Karpas-422 (cell line): ENCODE measurements at regions not wholly inside any gene's neighbourhood (a gene's known extent, or its start where the extent isn't known, plus 50 kb on each side); places are given as distances from the start of the nearest gene placed in this dataset.

Source experiments
- DNase-seq: peaks from one replicate; pipeline ENCODE4 v3.0.0-alpha.2; 2015
- H2AFZ ChIP-seq: fragments of 200-600 bp; sonication (generic); 2 replicates; pipeline ENCODE4 v1.6.1; 2014; ENCODE audit warnings: antibody characterized with exemption, low read length, mixed read lengths
- H3K27ac ChIP-seq: fragments of 200-600 bp; sonication (generic); 2 replicates; pipeline ENCODE4 v1.5.1; 2014; ENCODE audit warnings: mild to moderate bottlenecking, low read length, moderate library complexity
- H3K27me3 ChIP-seq: fragments of 200-600 bp; sonication (generic); 2 replicates; pipeline ENCODE4 v1.6.1; 2014; ENCODE audit warnings: low read length, mixed read lengths
- H3K36me3 ChIP-seq: fragments of 200-600 bp; sonication (generic); 2 replicates; pipeline ENCODE4 v1.6.1; 2014; ENCODE audit warnings: low read length, mixed read lengths; ENCODE audit not compliant: insufficient read depth
- H3K4me1 ChIP-seq: fragments of 200-600 bp; sonication (generic); 2 replicates; pipeline ENCODE4 v1.6.1; 2014; ENCODE audit warnings: mild to moderate bottlenecking, low read length, mixed read lengths
- H3K4me2 ChIP-seq: fragments of 200-600 bp; sonication (generic); 2 replicates; pipeline ENCODE4 v1.6.1; 2014; ENCODE audit warnings: low read length, low read depth, mild to moderate bottlenecking; ENCODE audit not compliant: poor library complexity, severe bottlenecking
- H3K4me3 ChIP-seq: fragments of 200-600 bp; sonication (generic); 2 replicates; pipeline ENCODE4 v1.5.1; 2014; ENCODE audit warnings: mild to moderate bottlenecking, antibody characterized with exemption, low read length, mixed read lengths
- H3K79me2 ChIP-seq: fragments of 200-600 bp; sonication (generic); 2 replicates; pipeline ENCODE4 v1.6.1; 2014; ENCODE audit warnings: mild to moderate bottlenecking, low read length, mixed read lengths
- H3K9ac ChIP-seq: fragments of 200-600 bp; sonication (generic); 2 replicates; pipeline ENCODE4 v1.6.0; 2014; ENCODE audit warnings: low read length
- H3K9me2 ChIP-seq: fragments of 200-600 bp; sonication (generic), shearing (Covaris generic); replicated peaks from 2 replicates; pipeline ENCODE4 v1.6.0; 2014; ENCODE audit warnings: mild to moderate bottlenecking, low read length, moderate library complexity; ENCODE audit not compliant: insufficient read depth
- H3K9me3 ChIP-seq: fragments of 300-700, 200-600 bp; sonication (generic); 2 replicates; pipeline ENCODE4 v1.6.1; 2014; ENCODE audit warnings: low read length, mixed read lengths
- H4K20me1 ChIP-seq: fragments of 200-600 bp; sonication (generic); 2 replicates; pipeline ENCODE4 v1.6.1; 2014; ENCODE audit warnings: mild to moderate bottlenecking, antibody characterized with exemption, low read length, low read depth; ENCODE audit not compliant: insufficient read depth

DNA sequence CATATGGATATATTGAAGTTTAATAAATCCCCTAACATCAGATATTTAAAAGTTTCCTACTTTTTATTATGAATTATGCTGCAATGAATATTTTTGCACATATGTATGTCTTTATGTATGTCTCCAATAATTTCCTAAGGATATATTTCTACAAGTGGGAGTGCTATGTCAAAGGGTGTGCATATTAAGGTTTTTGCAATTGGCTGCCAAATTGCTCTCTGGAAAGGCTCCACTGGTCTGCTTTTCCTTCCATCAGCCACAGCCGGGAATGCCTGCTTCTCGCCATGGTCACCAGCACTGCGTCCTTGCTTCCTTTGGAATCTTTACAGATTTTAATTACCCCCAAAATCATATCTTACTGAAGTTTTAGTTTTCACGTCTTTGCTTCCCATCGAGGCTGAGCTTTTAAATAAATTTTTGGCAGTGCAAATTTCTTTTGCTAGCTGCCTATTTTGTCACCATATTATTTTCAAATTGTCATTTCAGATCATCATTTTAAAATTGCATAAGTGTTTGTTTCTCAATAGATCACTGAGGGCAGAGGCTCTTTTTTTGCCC is 221.7 kb downstream of the SNX19 start:
- no peaks in the 10 kb centered on the region for H3K9me2 ChIP-seq
- no peak overlapping the region for H3K9ac ChIP-seq
- H3K79me2 ChIP-seq, result no peaks in the 10 kb centered on the region
- H3K27me3 ChIP-seq, result no peaks in the 10 kb centered on the region
- no peak overlapping the region for H3K4me2 ChIP-seq
- H3K36me3 ChIP-seq, result no peaks in the 10 kb centered on the region
- DNase-seq, result no peak
- H3K27ac ChIP-seq, result no peak overlapping the region
- no peaks in the 10 kb centered on the region for H3K9me3 ChIP-seq
- no peak overlapping the region for H2AFZ ChIP-seq
- no peak overlapping the region for H3K4me3 ChIP-seq
- H3K4me1 ChIP-seq, result no peaks in the 10 kb centered on the region
- no peaks in the 10 kb centered on the region for H4K20me1 ChIP-seq

DNA sequence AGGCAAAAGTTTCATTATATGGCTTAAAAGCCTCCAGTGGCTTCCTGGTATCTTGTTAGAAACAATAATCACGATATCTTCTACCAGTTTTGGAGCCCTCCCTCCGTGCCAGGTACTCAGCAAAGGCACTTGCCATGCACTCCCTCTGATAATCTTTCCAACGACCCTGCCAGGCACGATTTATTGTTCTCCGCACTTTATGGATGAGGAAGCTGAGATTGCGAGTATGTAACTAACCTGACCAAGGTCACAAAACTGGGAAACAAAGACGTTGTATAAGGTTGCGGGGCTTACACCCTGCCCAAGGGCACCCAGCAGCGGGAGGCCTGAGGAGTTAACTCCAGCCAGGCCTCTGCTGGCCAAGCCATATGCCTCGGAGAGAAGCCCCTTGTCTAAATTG is 218.1 kb downstream of the SNX19 start:
- Histone ChIP-seq H3K4me2 (no peak overlapping the region), H3K36me3 (no peaks in the 10 kb centered on the region), H3K9ac (no peak overlapping the region), H3K4me1 (no peaks in the 10 kb centered on the region), H2AFZ (no peak overlapping the region), H4K20me1 (no peaks in the 10 kb centered on the region), H3K9me3 (no peaks in the 10 kb centered on the region), H3K4me3 (no peak overlapping the region), H3K9me2 (no peaks in the 10 kb centered on the region), H3K79me2 (no peaks in the 10 kb centered on the region), H3K27ac (no peak overlapping the region), H3K27me3 (no peaks in the 10 kb centered on the region)
- DNase-seq, result no peak

DNA sequence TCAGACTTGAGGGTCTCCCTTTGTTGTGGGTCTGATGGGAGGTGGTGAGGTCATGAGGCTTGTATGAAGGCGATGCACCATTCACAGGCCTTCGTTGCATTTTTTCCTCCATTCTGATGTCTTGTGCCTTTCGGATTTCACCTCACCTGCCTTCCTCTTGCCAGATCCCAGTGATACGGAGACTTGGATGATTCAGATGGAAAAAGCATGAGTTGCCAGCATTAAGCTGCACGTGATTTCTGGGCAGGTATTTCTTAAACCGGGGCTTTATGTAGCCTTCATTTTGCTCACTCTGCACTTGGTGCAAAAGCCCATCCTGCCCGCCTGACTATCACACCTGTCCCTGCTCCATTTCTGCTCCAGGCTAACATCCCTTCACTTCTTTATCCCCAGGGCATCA is 216.7 kb downstream of the SNX19 start:
- Histone ChIP-seq H3K27me3 (no peaks in the 10 kb centered on the region), H2AFZ (no peak overlapping the region), H3K9me2 (no peaks in the 10 kb centered on the region), H4K20me1 (no peaks in the 10 kb centered on the region), H3K79me2 (no peaks in the 10 kb centered on the region), H3K4me3 (no peak overlapping the region), H3K27ac (no peak overlapping the region), H3K4me2 (no peak overlapping the region), H3K9ac (no peak overlapping the region), H3K36me3 (no peaks in the 10 kb centered on the region), H3K9me3 (no peaks in the 10 kb centered on the region), H3K4me1 (no peaks in the 10 kb centered on the region)
- no peak for DNase-seq

DNA sequence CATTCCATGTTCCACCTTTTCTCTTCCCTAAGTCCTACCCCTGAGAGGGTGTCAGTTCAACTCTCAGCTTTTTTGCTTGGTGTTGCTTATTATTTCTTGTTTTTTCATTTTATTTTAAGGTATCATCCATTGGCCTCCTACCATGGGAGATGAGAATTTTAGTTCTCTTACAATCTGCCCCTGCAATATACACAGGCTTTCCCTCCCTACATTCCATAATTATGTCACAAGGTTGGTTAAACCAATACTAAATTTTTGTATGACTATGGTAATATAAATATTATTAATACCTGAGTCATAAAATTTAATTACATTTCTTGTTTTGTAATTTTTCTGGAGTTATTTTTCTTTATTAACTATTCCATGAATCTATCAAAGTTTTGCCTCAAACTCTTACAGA is 216.2 kb downstream of the SNX19 start:
- H3K9ac ChIP-seq, result no peak overlapping the region
- H3K9me2 ChIP-seq, result no peaks in the 10 kb centered on the region
- H3K9me3 ChIP-seq, result no peaks in the 10 kb centered on the region
- no peaks in the 10 kb centered on the region for H3K27me3 ChIP-seq
- H3K4me2 ChIP-seq, result no peak overlapping the region
- DNase-seq, result no peak
- no peak overlapping the region for H2AFZ ChIP-seq
- H4K20me1 ChIP-seq, result no peaks in the 10 kb centered on the region
- H3K36me3 ChIP-seq, result no peaks in the 10 kb centered on the region
- H3K79me2 ChIP-seq, result no peaks in the 10 kb centered on the region
- H3K4me1 ChIP-seq, result no peaks in the 10 kb centered on the region
- H3K4me3 ChIP-seq, result no peak overlapping the region
- H3K27ac ChIP-seq, result no peak overlapping the region

DNA sequence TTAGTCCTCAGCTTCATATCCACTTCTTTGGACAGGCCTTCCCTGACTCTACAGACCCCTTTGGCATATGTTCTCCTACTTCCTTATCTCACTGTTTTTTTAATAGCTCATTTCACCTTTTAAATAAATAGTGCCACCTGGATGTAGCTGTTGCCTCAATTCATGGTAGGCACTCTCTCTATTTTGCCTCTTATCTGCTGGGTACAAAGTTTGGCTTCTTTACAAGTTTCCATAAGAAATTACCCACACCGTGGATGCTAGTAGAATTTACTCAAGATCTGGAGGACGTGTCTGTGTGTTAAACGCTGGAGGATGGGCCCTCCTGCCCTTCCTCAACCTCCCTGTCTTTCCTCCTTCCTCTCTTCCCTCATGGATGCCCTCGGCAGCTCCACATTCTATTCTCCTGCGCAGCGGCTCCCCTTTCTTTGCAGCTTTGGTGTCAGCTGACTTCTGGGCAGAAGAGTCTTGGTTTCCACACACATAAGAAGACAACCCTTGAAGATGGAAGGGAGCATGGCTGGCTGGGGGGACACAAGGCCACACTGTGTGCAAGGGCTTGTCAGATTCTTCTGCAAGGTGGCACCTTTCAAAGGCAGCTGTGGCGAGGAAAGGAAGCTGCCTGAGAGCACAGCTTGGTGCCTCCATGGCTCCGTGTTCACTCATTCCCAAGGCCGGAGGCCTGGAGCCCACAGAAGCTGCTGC is 212.6 kb downstream of the SNX19 start:
- no peaks in the 10 kb centered on the region for H3K79me2 ChIP-seq
- H2AFZ ChIP-seq, result no peak overlapping the region
- H3K9me2 ChIP-seq, result no peaks in the 10 kb centered on the region
- H3K27ac ChIP-seq, result no peak overlapping the region
- DNase-seq, result no peak
- H4K20me1 ChIP-seq, result no peaks in the 10 kb centered on the region
- H3K27me3 ChIP-seq, result no peaks in the 10 kb centered on the region
- H3K36me3 ChIP-seq, result no peaks in the 10 kb centered on the region
- no peak overlapping the region for H3K4me2 ChIP-seq
- H3K4me1 ChIP-seq, result no peaks in the 10 kb centered on the region
- no peaks in the 10 kb centered on the region for H3K9me3 ChIP-seq
- no peak overlapping the region for H3K9ac ChIP-seq
- no peak overlapping the region for H3K4me3 ChIP-seq

DNA sequence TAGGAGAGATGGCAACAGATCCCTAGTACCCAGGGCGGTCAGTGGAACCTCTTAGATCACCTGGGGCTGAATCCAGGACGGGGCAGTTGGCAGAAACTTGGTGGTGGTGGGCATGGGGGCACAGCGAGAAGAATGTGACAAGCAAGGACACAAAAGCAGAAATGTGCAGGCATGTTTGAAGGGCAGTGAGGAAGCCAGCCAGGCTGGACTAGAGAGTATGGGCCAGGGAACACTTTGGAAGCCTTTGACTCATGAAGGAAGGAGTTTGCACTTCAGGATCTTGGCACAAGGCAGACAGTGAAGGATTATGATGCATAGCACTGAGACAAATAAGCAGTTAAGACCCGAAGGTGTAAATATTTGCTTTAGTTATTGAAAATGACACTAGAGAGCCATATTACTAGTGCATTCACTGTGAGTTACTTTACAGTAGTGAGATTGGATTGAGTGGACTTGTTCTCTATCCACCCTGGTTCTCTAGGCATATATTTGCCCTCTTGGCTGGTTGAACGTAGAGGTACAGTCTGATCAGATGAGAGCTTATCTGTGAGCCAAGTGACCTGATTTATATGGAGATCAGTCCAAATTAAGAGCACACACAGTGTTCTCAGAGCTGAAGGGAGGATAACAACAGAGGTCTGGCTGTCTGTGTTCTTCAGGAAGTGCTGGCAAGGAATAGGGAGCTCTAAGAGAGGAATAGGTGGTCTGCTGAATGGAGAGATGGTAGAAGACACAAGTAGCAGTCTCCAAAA is 210.4 kb downstream of the SNX19 start:
- Histone ChIP-seq H3K9me3 (no peaks in the 10 kb centered on the region), H4K20me1 (no peaks in the 10 kb centered on the region), H3K9ac (no peak overlapping the region), H2AFZ (no peak overlapping the region), H3K4me3 (no peak overlapping the region), H3K27ac (no peak overlapping the region), H3K4me2 (no peak overlapping the region), H3K4me1 (peaks cover 19% of the 10 kb centered on the region), H3K27me3 (no peaks in the 10 kb centered on the region), H3K9me2 (no peaks in the 10 kb centered on the region), H3K79me2 (no peaks in the 10 kb centered on the region), H3K36me3 (no peaks in the 10 kb centered on the region)
- no peak for DNase-seq

DNA sequence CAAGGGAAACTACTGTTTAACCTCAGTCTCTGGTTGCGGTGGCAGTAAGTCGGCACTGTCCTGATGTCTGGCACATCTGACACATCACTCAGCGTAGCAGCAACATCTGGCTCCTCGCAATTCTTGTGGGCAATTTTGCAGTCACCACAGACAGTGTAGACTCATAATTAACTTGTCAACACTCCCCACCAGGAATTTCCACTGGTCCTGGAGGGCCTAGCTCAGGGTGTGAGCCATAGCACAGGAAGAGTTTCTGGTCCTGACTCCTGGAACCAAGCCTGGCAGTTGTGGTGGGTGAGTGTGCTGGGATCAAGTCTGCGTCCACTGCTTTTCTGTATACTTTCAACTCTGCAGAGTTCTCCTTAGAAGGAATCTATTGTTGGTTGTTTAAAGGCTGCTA is 209.7 kb downstream of the SNX19 start:
- Histone ChIP-seq H2AFZ (no peak overlapping the region), H3K79me2 (no peaks in the 10 kb centered on the region), H3K9ac (no peak overlapping the region), H3K27me3 (no peaks in the 10 kb centered on the region), H3K36me3 (no peaks in the 10 kb centered on the region), H3K27ac (no peak overlapping the region), H4K20me1 (no peaks in the 10 kb centered on the region), H3K9me2 (no peaks in the 10 kb centered on the region), H3K4me1 (peaks cover 26% of the 10 kb centered on the region), H3K4me3 (no peak overlapping the region), H3K4me2 (no peak overlapping the region), H3K9me3 (no peaks in the 10 kb centered on the region)
- DNase-seq, result no peak

DNA sequence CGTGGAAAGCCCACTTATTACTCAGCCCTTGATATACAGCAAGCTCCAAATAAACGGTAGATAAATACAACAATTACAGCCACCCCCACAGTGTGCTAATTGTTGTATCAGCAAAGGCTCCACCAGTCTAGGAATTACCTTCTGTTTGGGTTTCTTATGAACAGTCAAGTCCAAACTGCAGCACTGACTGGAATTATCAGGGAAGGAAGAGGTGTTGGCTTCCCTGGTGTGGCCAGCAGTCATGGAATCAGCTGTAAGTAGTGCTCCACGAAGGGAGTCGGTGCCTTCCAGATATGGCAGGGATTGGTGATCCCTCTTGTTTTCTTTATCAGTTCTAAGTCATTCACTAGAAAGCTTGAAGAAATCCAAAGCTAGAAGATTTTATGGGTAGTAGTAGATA is 209.1 kb downstream of the SNX19 start:
- Histone ChIP-seq H2AFZ (no peak overlapping the region), H3K4me2 (no peak overlapping the region), H3K27ac (no peak overlapping the region), H3K4me3 (no peak overlapping the region), H3K9ac (no peak overlapping the region), H3K27me3 (no peaks in the 10 kb centered on the region), H3K4me1 (peaks cover 32% of the 10 kb centered on the region), H3K9me2 (no peaks in the 10 kb centered on the region), H3K36me3 (no peaks in the 10 kb centered on the region), H3K9me3 (no peaks in the 10 kb centered on the region), H3K79me2 (no peaks in the 10 kb centered on the region), H4K20me1 (no peaks in the 10 kb centered on the region)
- DNase-seq, result no peak
